MM.1S (cell line): ENCODE measurements at regions not wholly inside any gene's neighbourhood (a gene's known extent, or its start where the extent isn't known, plus 50 kb on each side); places are given as distances from the start of the nearest gene placed in this dataset.
"Not testable (repeated sequence)": the region's sequence is repeated elsewhere in the genome, so short reads cannot be mapped to it uniquely, and the experiment has no call there.

Experiments used
- CTCF ChIP-seq: fragments of 300-600 bp; sonication (generic); IDR thresholded peaks from 2 replicates; pipeline ENCODE4 v1.5.1; 2016; ENCODE audit warnings: antibody characterized with exemption, low read length, mixed read lengths
- EZH2 ChIP-seq: fragments of 300-600 bp; sonication (generic); optimal IDR thresholded peaks from 2 replicates; pipeline ENCODE3; 2017; ENCODE audit warnings: low read depth, mild to moderate bottlenecking, antibody characterized with exemption, low read length, mixed read lengths
- EZH2phosphoT487 ChIP-seq: fragments of 300-600 bp; sonication (generic); IDR thresholded peaks from 2 replicates; pipeline ENCODE4 v1.6.1; 2018; ENCODE audit warnings: antibody characterized with exemption, low read length

GRCh38 chr16:88185406-88185805 lies 197.4 kb upstream of the ZNF469 start:
- TF ChIP-seq CTCF, EZH2, EZH2phosphoT487: not testable (repeated sequence)
